LNCAP (cell line): ENCODE measurements at regions not wholly inside any gene's neighbourhood (a gene's known extent, or its start where the extent isn't known, plus 50 kb on each side); places are given as distances from the start of the nearest gene placed in this dataset.

ENCODE experiments used
- CTCF ChIP-seq: fragments of 450-650 bp; IDR thresholded peaks from 2 replicates; pipeline ENCODE4 v1.5.1; 2017; ENCODE audit warnings: mild to moderate bottlenecking

GRCh38 chr5:96093890-96094381, 132.3 kb upstream of the ELL2 start:
- TF ChIP-seq CTCF, result no peak

- TF ChIP-seq CTCF, result no peak
Measured at GRCh38 chr5:96093340-96093739, 131.7 kb upstream of the ELL2 start.

GRCh38 chr5:96091874-96092273, 130.2 kb upstream of the ELL2 start:
- no peak for TF ChIP-seq CTCF

- TF ChIP-seq CTCF, result no peak
Measured at GRCh38 chr5:96090215-96090614, 128.6 kb upstream of the ELL2 start.

- TF ChIP-seq CTCF, result no peak
Measured at GRCh38 chr5:96088706-96089498, 127.3 kb upstream of the ELL2 start.

GRCh38 chr5:96087939-96088338, 126.3 kb upstream of the ELL2 start:
- no peak for TF ChIP-seq CTCF

GRCh38 chr5:96084874-96085506, 123.3 kb upstream of the ELL2 start:
- TF ChIP-seq CTCF, result no peak
